NCI-H526 (cell line): ENCODE measurements at regions not wholly inside any gene's neighbourhood (a gene's known extent, or its start where the extent isn't known, plus 50 kb on each side); places are given as distances from the start of the nearest gene placed in this dataset.
"Not testable (repeated sequence)": the region's sequence is repeated elsewhere in the genome, so short reads cannot be mapped to it uniquely, and the experiment has no call there.

ENCODE experiments used
- DNase-seq, 2 experiments: peaks; one replicate each; lab custom pipeline; 2025; lab: John Stamatoyannopoulos, UW

GRCh38 chr16:62755938-62756337, 719.7 kb upstream of the CDH8 start:
- no peak for DNase-seq

- DNase-seq = no peak
Measured at GRCh38 chr16:62752854-62753253, 716.6 kb upstream of the CDH8 start.

- DNase-seq = no peak
Measured at GRCh38 chr16:62751218-62751617, 715.0 kb upstream of the CDH8 start.

- no peak for DNase-seq
Measured at GRCh38 chr16:62741692-62742091, 705.5 kb upstream of the CDH8 start.

GRCh38 chr16:62738666-62739460, 702.6 kb upstream of the CDH8 start:
- no peak for DNase-seq

- DNase-seq = no peak
Measured at GRCh38 chr16:62732092-62732491, 695.9 kb upstream of the CDH8 start.

GRCh38 chr16:62724670-62725269, 688.5 kb upstream of the CDH8 start:
- not testable (repeated sequence) for DNase-seq

GRCh38 chr16:62720651-62721050, 684.4 kb upstream of the CDH8 start:
- no peak for DNase-seq

- DNase-seq = no peak
Measured at GRCh38 chr16:62717026-62717425, 680.8 kb upstream of the CDH8 start.

GRCh38 chr16:62715701-62716100, 679.5 kb upstream of the CDH8 start:
- DNase-seq = peak; percentile 0 to 30

GRCh38 chr16:62712566-62712965, 676.3 kb upstream of the CDH8 start:
- no peak for DNase-seq

GRCh38 chr16:62711797-62712196, 675.6 kb upstream of the CDH8 start:
- DNase-seq = no peak

- no peak for DNase-seq
Measured at GRCh38 chr16:62709794-62710193, 673.6 kb upstream of the CDH8 start.

- DNase-seq = no peak
Measured at GRCh38 chr16:62701426-62701825, 665.2 kb upstream of the CDH8 start.

GRCh38 chr16:62700426-62701294, 664.4 kb upstream of the CDH8 start:
- no peak for DNase-seq

- DNase-seq = no peak
Measured at GRCh38 chr16:62692685-62693084, 656.4 kb upstream of the CDH8 start.

GRCh38 chr16:62681819-62682218, 645.6 kb upstream of the CDH8 start:
- DNase-seq = no peak

GRCh38 chr16:62678796-62679195, 642.6 kb upstream of the CDH8 start:
- DNase-seq = no peak

GRCh38 chr16:62676306-62676705, 640.1 kb upstream of the CDH8 start:
- DNase-seq = peak; percentile 3 to 11

GRCh38 chr16:62665269-62665668, 629.0 kb upstream of the CDH8 start:
- DNase-seq = peak in 1 of 2 experiments; percentile 7

GRCh38 chr16:62664566-62664965, 628.3 kb upstream of the CDH8 start:
- DNase-seq = no peak

GRCh38 chr16:62661435-62661834, 625.2 kb upstream of the CDH8 start:
- DNase-seq = no peak

GRCh38 chr16:62657116-62657515, 620.9 kb upstream of the CDH8 start:
- no peak for DNase-seq
